Activated CD8-positive, alpha-beta T cell treated with anti-CD3 and anti-CD28 coated beads for 36 hours (primary cell): ENCODE measurements at regions not wholly inside any gene's neighbourhood (a gene's known extent, or its start where the extent isn't known, plus 50 kb on each side); places are given as distances from the start of the nearest gene placed in this dataset.

Experiments
- ATAC-seq: fragments of 200-7000 bp; cut with Tn5 transposase; one replicate; pipeline ENCODE4 v1.10.0; 2021; ENCODE audit warnings: mild to moderate bottlenecking, moderate library complexity
- CTCF ChIA-PET: fragments of 350-600 bp; sonication (Branson Sonifier 250); formaldehyde crosslinking; loops from one replicate; lab custom pipeline; 2021; ENCODE audit warnings: antibody characterized with exemption; lab: Charles Lee
- POLR2A ChIA-PET: fragments of 350-600 bp; sonication (Branson Sonifier 250); formaldehyde crosslinking; loops from one replicate; lab custom pipeline; 2021; ENCODE audit warnings: antibody characterized with exemption; lab: Charles Lee
- DNase-seq: peaks from one replicate; pipeline ENCODE4 v3.0.0-alpha.2; 2020
- H3K27ac Mint-ChIP-seq: one replicate; pipeline ENCODE4 v1.8.0; 2021; ENCODE audit warnings: mild to moderate bottlenecking, mixed read lengths
- H3K27me3 Mint-ChIP-seq: one replicate; pipeline ENCODE4 v1.8.0; 2021; ENCODE audit warnings: mixed read lengths
- H3K36me3 Mint-ChIP-seq: one replicate; pipeline ENCODE4 v1.8.0; 2021; ENCODE audit warnings: low read depth, mixed read lengths
- H3K4me1 Mint-ChIP-seq: one replicate; pipeline ENCODE4 v1.8.0; 2021; ENCODE audit warnings: low read depth, mixed read lengths
- H3K4me3 Mint-ChIP-seq: one replicate; pipeline ENCODE4 v1.8.0; 2021; ENCODE audit warnings: mild to moderate bottlenecking, moderate library complexity, mixed read lengths
- H3K9me3 Mint-ChIP-seq: one replicate; pipeline ENCODE4 v1.8.0; 2021; ENCODE audit warnings: mixed read lengths
- intact Hi-C: fragments of 100-400 bp; cut with micrococcal nuclease; formaldehyde crosslinking; loops from one replicate; pipeline ENCODE4 v1.10.0; 2022
- TF ChIP-seq, protein P1 (sequence below): fragments of 200-600 bp; IDR thresholded peaks from one replicate; pipeline ENCODE4 v1.8.0; 2022; ENCODE audit warnings: antibody characterized with exemption, mild to moderate bottlenecking

DNA sequence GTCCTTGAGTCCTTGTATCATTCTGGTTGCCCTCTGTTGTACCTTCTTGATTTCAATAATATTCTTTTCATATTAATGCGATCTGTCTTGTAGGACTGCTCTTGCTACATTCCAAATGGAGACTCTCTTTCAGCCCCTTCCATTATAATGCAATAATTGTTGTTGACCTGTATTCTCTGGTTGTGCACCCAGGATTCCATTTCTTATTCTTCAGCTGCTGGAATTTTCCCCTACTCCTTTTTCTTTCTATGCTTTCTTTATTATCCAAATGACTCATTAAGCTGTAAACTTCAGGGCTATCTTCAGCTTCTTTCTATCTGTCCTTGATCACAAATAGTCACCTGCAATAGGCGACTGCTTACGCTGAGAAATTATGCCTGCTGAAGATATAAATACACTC is 321.5 kb downstream of the SATB1 start:
- peaks cover 26% of the 10 kb centered on the region for H3K4me1 Mint-ChIP-seq
- no peak overlapping the region for H3K4me3 Mint-ChIP-seq
- intact Hi-C loops = no loop called here
- ChIA-PET POLR2A (no interaction called here), CTCF (no interaction called here)
- H3K27ac Mint-ChIP-seq = no peak overlapping the region
- ATAC-seq = no peak
- peaks cover 3% of the 10 kb centered on the region for H3K9me3 Mint-ChIP-seq
- no peaks in the 10 kb centered on the region for H3K27me3 Mint-ChIP-seq
- DNase-seq = no peak
- H3K36me3 Mint-ChIP-seq = no peaks in the 10 kb centered on the region
- TF ChIP-seq, protein P1, sequence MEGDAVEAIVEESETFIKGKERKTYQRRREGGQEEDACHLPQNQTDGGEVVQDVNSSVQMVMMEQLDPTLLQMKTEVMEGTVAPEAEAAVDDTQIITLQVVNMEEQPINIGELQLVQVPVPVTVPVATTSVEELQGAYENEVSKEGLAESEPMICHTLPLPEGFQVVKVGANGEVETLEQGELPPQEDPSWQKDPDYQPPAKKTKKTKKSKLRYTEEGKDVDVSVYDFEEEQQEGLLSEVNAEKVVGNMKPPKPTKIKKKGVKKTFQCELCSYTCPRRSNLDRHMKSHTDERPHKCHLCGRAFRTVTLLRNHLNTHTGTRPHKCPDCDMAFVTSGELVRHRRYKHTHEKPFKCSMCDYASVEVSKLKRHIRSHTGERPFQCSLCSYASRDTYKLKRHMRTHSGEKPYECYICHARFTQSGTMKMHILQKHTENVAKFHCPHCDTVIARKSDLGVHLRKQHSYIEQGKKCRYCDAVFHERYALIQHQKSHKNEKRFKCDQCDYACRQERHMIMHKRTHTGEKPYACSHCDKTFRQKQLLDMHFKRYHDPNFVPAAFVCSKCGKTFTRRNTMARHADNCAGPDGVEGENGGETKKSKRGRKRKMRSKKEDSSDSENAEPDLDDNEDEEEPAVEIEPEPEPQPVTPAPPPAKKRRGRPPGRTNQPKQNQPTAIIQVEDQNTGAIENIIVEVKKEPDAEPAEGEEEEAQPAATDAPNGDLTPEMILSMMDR = no peak

DNA sequence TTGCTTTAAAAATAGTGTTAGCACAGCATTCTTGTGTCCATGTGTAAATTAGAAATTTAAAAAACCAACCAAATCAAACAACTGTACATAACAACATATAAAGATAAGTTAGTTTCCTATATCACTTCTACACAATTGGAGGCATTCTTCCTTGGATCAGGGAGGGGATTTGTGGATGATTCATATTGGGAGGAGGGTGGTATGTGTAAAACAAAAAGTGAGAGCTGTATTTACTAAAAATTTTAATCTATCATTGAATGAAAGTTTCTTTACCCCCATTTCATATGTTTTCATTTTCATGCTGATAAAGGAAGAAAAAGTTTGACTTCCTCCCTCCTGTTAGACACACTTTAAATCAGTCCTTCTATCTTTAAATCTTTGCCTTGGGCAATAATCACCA is 325.0 kb downstream of the SATB1 start:
- Mint-ChIP-seq H3K4me3 (no peak overlapping the region), H3K27ac (peak overlapping the region; percentile 95), H3K36me3 (peaks cover 11% of the 10 kb centered on the region), H3K9me3 (peaks cover 10% of the 10 kb centered on the region), H3K27me3 (no peaks in the 10 kb centered on the region), H3K4me1 (peaks cover 28% of the 10 kb centered on the region)
- ChIA-PET POLR2A (no interaction called here), CTCF (interaction anchor here (1.3 kb wide), 1 partner anchor 18 kb away, joined by 3 read pairs; no protein-coding TSS in a partner anchor)
- intact Hi-C loops = no loop called here
- no peak for ATAC-seq
- no peak for DNase-seq
- TF ChIP-seq, protein P1 = no peak

DNA sequence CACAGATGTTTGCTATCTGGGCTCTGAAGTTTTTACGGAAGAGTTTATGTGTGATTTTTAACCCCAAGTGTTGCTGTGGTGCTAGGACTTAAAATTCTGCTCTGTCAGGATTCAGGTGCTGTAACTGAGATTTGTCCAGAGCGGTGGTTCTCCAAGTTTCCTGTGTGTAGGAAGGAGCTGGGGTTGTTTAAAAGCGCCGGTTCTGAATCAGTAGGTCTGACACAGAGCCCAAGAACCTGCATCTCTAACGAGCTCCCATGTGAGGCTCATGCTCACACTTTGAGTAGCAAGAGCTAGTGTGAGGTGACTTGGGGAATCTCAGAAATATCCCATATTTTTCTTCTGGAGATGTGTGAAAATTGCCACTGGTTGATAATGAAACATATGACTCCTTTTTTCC is 325.5 kb downstream of the SATB1 start:
- ChIA-PET POLR2A (no interaction called here), CTCF (interaction anchor here (1.3 kb wide), 1 partner anchor 18 kb away, joined by 3 read pairs; no protein-coding TSS in a partner anchor)
- intact Hi-C loops = no loop called here
- Mint-ChIP-seq H3K4me1 (peaks cover 28% of the 10 kb centered on the region), H3K4me3 (no peak overlapping the region), H3K36me3 (peaks cover 11% of the 10 kb centered on the region), H3K9me3 (peaks cover 10% of the 10 kb centered on the region), H3K27ac (peak overlapping the region; percentile 95), H3K27me3 (no peaks in the 10 kb centered on the region)
- DNase-seq (peak; percentile 6), ATAC-seq (peak; percentile 31)
- TF ChIP-seq, protein P1 = no peak

DNA sequence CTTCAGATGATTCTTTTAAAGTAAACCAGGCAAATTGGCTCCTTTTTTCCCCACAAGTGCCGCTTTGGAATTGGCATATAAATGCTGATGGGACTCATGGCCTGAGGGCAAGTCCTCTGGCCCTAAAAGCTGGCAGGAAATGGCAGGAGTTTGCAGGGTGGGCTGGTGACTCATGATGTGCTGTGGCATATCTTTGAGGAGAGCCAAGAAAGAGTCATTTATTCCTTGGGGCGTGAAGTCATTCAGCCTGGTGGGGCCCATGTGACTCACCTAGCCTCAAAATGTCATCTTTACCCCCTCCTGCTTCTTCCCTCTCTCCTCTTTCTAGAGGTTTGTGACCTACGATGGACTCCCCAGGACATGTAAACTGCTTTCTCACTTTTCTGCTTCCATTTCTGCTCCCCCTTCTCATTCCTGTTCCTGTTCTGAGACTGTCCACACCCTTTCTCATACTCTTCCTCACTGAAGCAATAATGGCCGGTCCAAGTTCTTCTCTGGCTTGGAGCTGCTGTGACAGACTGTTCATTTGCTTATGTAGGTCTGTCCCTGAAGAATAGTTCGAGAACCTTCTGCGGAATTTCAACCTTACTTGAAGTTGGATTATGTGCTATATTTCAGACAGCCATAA is 326.1 kb downstream of the SATB1 start:
- Mint-ChIP-seq H3K4me1 (peaks cover 28% of the 10 kb centered on the region), H3K27ac (peak overlapping the region; percentile 95), H3K27me3 (no peaks in the 10 kb centered on the region), H3K9me3 (peaks cover 10% of the 10 kb centered on the region), H3K4me3 (peak overlapping the region; percentile 17), H3K36me3 (peaks cover 11% of the 10 kb centered on the region)
- intact Hi-C loops = no loop called here
- TF ChIP-seq, protein P1 = no peak
- peak; percentile 86 for DNase-seq
- ATAC-seq = peak; percentile 96
- ChIA-PET CTCF (interaction anchor here (1.3 kb wide), 1 partner anchor 17 kb away, joined by 3 read pairs; no protein-coding TSS in a partner anchor), POLR2A (no interaction called here)

DNA sequence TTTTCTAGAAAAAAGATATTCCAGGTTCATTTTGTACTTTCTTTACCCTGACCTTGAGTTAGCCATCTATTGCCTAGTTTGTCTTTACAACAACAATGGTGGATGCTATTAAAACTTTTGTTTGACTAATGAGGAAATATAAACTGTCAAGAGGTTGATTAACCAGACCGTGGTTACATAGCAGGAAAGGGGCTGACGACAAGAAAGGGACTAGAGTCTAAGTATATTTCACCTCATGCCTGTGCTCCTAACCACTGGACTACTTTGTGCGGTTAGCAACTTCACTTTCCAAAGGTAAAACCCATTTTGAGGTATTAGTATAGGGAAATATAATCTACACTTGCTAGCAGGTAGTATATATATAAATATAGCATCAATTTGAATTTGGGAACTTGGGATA is 327.1 kb downstream of the SATB1 start:
- intact Hi-C loops = no loop called here
- POLR2A ChIA-PET = no interaction called here
- Mint-ChIP-seq H3K36me3 (peaks cover 11% of the 10 kb centered on the region), H3K9me3 (peaks cover 10% of the 10 kb centered on the region), H3K27ac (no peak overlapping the region), H3K27me3 (peaks cover 4% of the 10 kb centered on the region), H3K4me1 (peaks cover 28% of the 10 kb centered on the region), H3K4me3 (no peak overlapping the region)
- TF ChIP-seq, protein P1 = no peak
- ATAC-seq (no peak), DNase-seq (no peak)
- CTCF ChIA-PET = no interaction called here
